Activated CD8-positive, alpha-beta T cell treated with anti-CD3 and anti-CD28 coated beads for 36 hours (primary cell): ENCODE measurements at regions not wholly inside any gene's neighbourhood (a gene's known extent, or its start where the extent isn't known, plus 50 kb on each side); places are given as distances from the start of the nearest gene placed in this dataset.

Source experiments
- ATAC-seq: fragments of 200-7000 bp; cut with Tn5 transposase; one replicate; pipeline ENCODE4 v1.10.0; 2021; ENCODE audit warnings: mild to moderate bottlenecking, moderate library complexity
- CTCF ChIA-PET: fragments of 350-600 bp; sonication (Branson Sonifier 250); formaldehyde crosslinking; loops from one replicate; lab custom pipeline; 2021; ENCODE audit warnings: antibody characterized with exemption; lab: Charles Lee
- POLR2A ChIA-PET: fragments of 350-600 bp; sonication (Branson Sonifier 250); formaldehyde crosslinking; loops from one replicate; lab custom pipeline; 2021; ENCODE audit warnings: antibody characterized with exemption; lab: Charles Lee
- DNase-seq: peaks from one replicate; pipeline ENCODE4 v3.0.0-alpha.2; 2020
- H3K27ac Mint-ChIP-seq: one replicate; pipeline ENCODE4 v1.8.0; 2021; ENCODE audit warnings: mild to moderate bottlenecking, mixed read lengths
- H3K27me3 Mint-ChIP-seq: one replicate; pipeline ENCODE4 v1.8.0; 2021; ENCODE audit warnings: mixed read lengths
- H3K36me3 Mint-ChIP-seq: one replicate; pipeline ENCODE4 v1.8.0; 2021; ENCODE audit warnings: low read depth, mixed read lengths
- H3K4me1 Mint-ChIP-seq: one replicate; pipeline ENCODE4 v1.8.0; 2021; ENCODE audit warnings: low read depth, mixed read lengths
- H3K4me3 Mint-ChIP-seq: one replicate; pipeline ENCODE4 v1.8.0; 2021; ENCODE audit warnings: mild to moderate bottlenecking, moderate library complexity, mixed read lengths
- H3K9me3 Mint-ChIP-seq: one replicate; pipeline ENCODE4 v1.8.0; 2021; ENCODE audit warnings: mixed read lengths
- CTCF ChIP-seq: fragments of 200-600 bp; IDR thresholded peaks from one replicate; pipeline ENCODE4 v1.8.0; 2022; ENCODE audit warnings: antibody characterized with exemption, mild to moderate bottlenecking
- intact Hi-C: fragments of 100-400 bp; cut with micrococcal nuclease; formaldehyde crosslinking; loops from one replicate; pipeline ENCODE4 v1.10.0; 2022

GRCh38 chr3:41092844-41093243, 106.5 kb upstream of the CTNNB1 start:
- ChIA-PET CTCF (no interaction called here), POLR2A (no interaction called here)
- no peaks in the 10 kb centered on the region for H3K36me3 Mint-ChIP-seq
- no peaks in the 10 kb centered on the region for H3K27me3 Mint-ChIP-seq
- no peaks in the 10 kb centered on the region for H3K4me1 Mint-ChIP-seq
- intact Hi-C loops, result no loop called here
- TF ChIP-seq CTCF, result no peak
- H3K4me3 Mint-ChIP-seq, result no peak overlapping the region
- H3K9me3 Mint-ChIP-seq, result no peaks in the 10 kb centered on the region
- ATAC-seq (no peak), DNase-seq (no peak)
- no peak overlapping the region for H3K27ac Mint-ChIP-seq

- H3K4me3 Mint-ChIP-seq, result no peak overlapping the region
- POLR2A ChIA-PET, result no interaction called here
- no peaks in the 10 kb centered on the region for H3K9me3 Mint-ChIP-seq
- no peak overlapping the region for H3K27ac Mint-ChIP-seq
- DNase-seq (no peak), ATAC-seq (no peak)
- intact Hi-C loops, result no loop called here
- CTCF ChIA-PET, result no interaction called here
- no peaks in the 10 kb centered on the region for H3K4me1 Mint-ChIP-seq
- no peaks in the 10 kb centered on the region for H3K36me3 Mint-ChIP-seq
- no peaks in the 10 kb centered on the region for H3K27me3 Mint-ChIP-seq
- no peak for TF ChIP-seq CTCF
Observed at GRCh38 chr3:41093476-41093875, 105.8 kb upstream of the CTNNB1 start.

- H3K36me3 Mint-ChIP-seq, result no peaks in the 10 kb centered on the region
- intact Hi-C loops, result no loop called here
- no peaks in the 10 kb centered on the region for H3K9me3 Mint-ChIP-seq
- CTCF ChIA-PET, result no interaction called here
- no peak for DNase-seq
- no peak for TF ChIP-seq CTCF
- POLR2A ChIA-PET, result no interaction called here
- no peaks in the 10 kb centered on the region for H3K27me3 Mint-ChIP-seq
- H3K4me3 Mint-ChIP-seq, result no peak overlapping the region
- ATAC-seq, result no peak
- H3K27ac Mint-ChIP-seq, result no peak overlapping the region
- H3K4me1 Mint-ChIP-seq, result no peaks in the 10 kb centered on the region
Observed at GRCh38 chr3:41094351-41094750, 105.0 kb upstream of the CTNNB1 start.

- H3K36me3 Mint-ChIP-seq, result no peaks in the 10 kb centered on the region
- H3K27ac Mint-ChIP-seq, result no peak overlapping the region
- no peak overlapping the region for H3K4me3 Mint-ChIP-seq
- ChIA-PET POLR2A (no interaction called here), CTCF (no interaction called here)
- DNase-seq, result no peak
- TF ChIP-seq CTCF, result no peak
- H3K4me1 Mint-ChIP-seq, result no peaks in the 10 kb centered on the region
- no peaks in the 10 kb centered on the region for H3K27me3 Mint-ChIP-seq
- intact Hi-C loops, result no loop called here
- H3K9me3 Mint-ChIP-seq, result no peaks in the 10 kb centered on the region
- no peak for ATAC-seq
Observed at GRCh38 chr3:41095702-41096101, 103.6 kb upstream of the CTNNB1 start.

GRCh38 chr3:41097896-41098496, 101.3 kb upstream of the CTNNB1 start:
- DNase-seq (no peak), ATAC-seq (no peak)
- Mint-ChIP-seq H3K4me1 (no peaks in the 10 kb centered on the region), H3K9me3 (no peaks in the 10 kb centered on the region), H3K4me3 (no peak overlapping the region), H3K27me3 (no peaks in the 10 kb centered on the region), H3K27ac (no peak overlapping the region), H3K36me3 (no peaks in the 10 kb centered on the region)
- no peak for TF ChIP-seq CTCF
- CTCF ChIA-PET, result no interaction called here
- POLR2A ChIA-PET, result no interaction called here
- intact Hi-C loops, result no loop called here
